K562 (cell line): ENCODE measurements at regions not wholly inside any gene's neighbourhood (a gene's known extent, or its start where the extent isn't known, plus 50 kb on each side); places are given as distances from the start of the nearest gene placed in this dataset.

ENCODE experiments used
- BHLHE40 ChIP-seq: IDR thresholded peaks from 2 replicates; pipeline ENCODE4 v1.6.1; 2011; ENCODE audit warnings: low read length, improper control_type of control experiment
- CTCF ChIP-seq, 3 experiments: IDR thresholded peaks in 2 of 3; conservative IDR thresholded peaks in 1 of 3; 2 replicates each; pipeline ENCODE4 v1.5.1; 2011 to 2012; ENCODE audit warnings: low read length in 3 of 3, mild to moderate bottlenecking in 3 of 3, control low read depth in 2 of 3, improper control_type of control experiment in 1 of 3, inconsistent platforms in 1 of 3, low read depth in 1 of 3, mixed read lengths in 1 of 3, moderate library complexity in 1 of 3; ENCODE audit not compliant: insufficient read depth in 2 of 3
- FOXA1 ChIP-seq: fragments of 450-650 bp; IDR thresholded peaks from 2 replicates; pipeline ENCODE4 v1.6.1; 2016; ENCODE audit warnings: mild to moderate bottlenecking, borderline replicate concordance
- POLR2A ChIP-seq: fragments of 450-650 bp; conservative IDR thresholded peaks from 2 replicates; pipeline ENCODE4 v1.6.1; 2016
- TFE3 ChIP-seq: fragments of 450-650 bp; formaldehyde crosslinking; IDR thresholded peaks from 2 replicates; pipeline ENCODE4 v1.4.0; 2020; ENCODE audit warnings: mild to moderate bottlenecking, mixed read lengths

GRCh38 chr6:1224514-1224913 is 87.4 kb upstream of the FOXQ1 start:
- no peak for TF ChIP-seq CTCF (IDR thresholded peaks at IDR 0.05 in 2 of 3, conservative IDR thresholded peaks at IDR 0.05 in 1 of 3; ENCODE audit: insufficient read depth in 2 of 3, low read depth in 1 of 3, low read length in 3 of 3)
- no peak for TF ChIP-seq FOXA1
- no peak for TF ChIP-seq POLR2A
- TF ChIP-seq TFE3: no peak
- TF ChIP-seq BHLHE40: no peak
